Neural cell (in vitro differentiated cells): ENCODE measurements at regions not wholly inside any gene's neighbourhood (a gene's known extent, or its start where the extent isn't known, plus 50 kb on each side); places are given as distances from the start of the nearest gene placed in this dataset.

Source experiments
- H2AFZ ChIP-seq: fragments of 200-600, 300-800 bp; sonication (generic), shearing (Covaris generic); 2 replicates; pipeline ENCODE4 v1.6.0; 2014; ENCODE audit warnings: low read depth, mild to moderate bottlenecking, antibody characterized with exemption, low read length, moderate library complexity
- H3F3A ChIP-seq: fragments of 200-600 bp; shearing (Covaris generic); 2 replicates; pipeline ENCODE4 v1.6.1; 2016; ENCODE audit warnings: mild to moderate bottlenecking, moderate library complexity, mixed read lengths, antibody characterized with exemption, low read length; ENCODE audit not compliant: insufficient read depth, poor library complexity, severe bottlenecking
- H3K27ac ChIP-seq: fragments of 200-600, 300-800 bp; sonication (generic), shearing (Covaris generic); 2 replicates; pipeline ENCODE4 v1.5.1; 2014; ENCODE audit warnings: mild to moderate bottlenecking, low read length, moderate library complexity
- H3K27me3 ChIP-seq: fragments of 300-800, 200-600 bp; sonication (generic), shearing (Covaris generic); 2 replicates; pipeline ENCODE4 v1.6.0; 2014; ENCODE audit warnings: mild to moderate bottlenecking, low read depth, low read length, moderate library complexity; ENCODE audit not compliant: insufficient read depth
- H3K36me3 ChIP-seq: fragments of 300-800, 200-600 bp; sonication (generic), shearing (Covaris generic); 2 replicates; pipeline ENCODE4 v1.5.1; 2014; ENCODE audit warnings: mild to moderate bottlenecking, antibody characterized with exemption, low read length, moderate library complexity; ENCODE audit not compliant: insufficient read depth
- H3K4me2 ChIP-seq: fragments of 300-800, 200-600 bp; sonication (generic), shearing (Covaris generic); 2 replicates; pipeline ENCODE4 v1.6.0; 2014; ENCODE audit warnings: mild to moderate bottlenecking, low read length
- H3K4me3 ChIP-seq: fragments of 300-800, 200-600 bp; sonication (generic), shearing (Covaris generic); 2 replicates; pipeline ENCODE4 v1.5.1; 2014; ENCODE audit warnings: mild to moderate bottlenecking, low read length, moderate library complexity
- H3K79me2 ChIP-seq: fragments of 200-600 bp; shearing (Covaris generic); replicated peaks from 2 replicates; pipeline ENCODE4 v1.6.0; 2014; ENCODE audit warnings: mild to moderate bottlenecking, low read length, moderate library complexity; ENCODE audit not compliant: insufficient read depth
- H3K9ac ChIP-seq: fragments of 300-800, 200-600 bp; sonication (generic), shearing (Covaris generic); 2 replicates; pipeline ENCODE4 v1.6.1; 2016; ENCODE audit warnings: mild to moderate bottlenecking, low read length, mixed read lengths
- H3K9me2 ChIP-seq: fragments of 200-600 bp; shearing (Covaris generic); 2 replicates; pipeline ENCODE4 v1.6.1; 2016; ENCODE audit warnings: mild to moderate bottlenecking, low read length, mixed read lengths; ENCODE audit not compliant: insufficient read depth
- H3K9me3 ChIP-seq: fragments of 200-600, 300-800 bp; sonication (generic), shearing (Covaris generic); 2 replicates; pipeline ENCODE4 v1.6.1; 2016; ENCODE audit warnings: mild to moderate bottlenecking, mixed run types, low read length, moderate library complexity, mixed read lengths
- H4K20me1 ChIP-seq: fragments of 200-600 bp; shearing (Covaris generic); 2 replicates; pipeline ENCODE4 v1.6.1; 2016; ENCODE audit warnings: mild to moderate bottlenecking, mixed run types; ENCODE audit not compliant: insufficient read depth
- CTCF ChIP-seq: fragments of 450-650 bp; IDR thresholded peaks from 2 replicates; pipeline ENCODE4 v1.5.1; 2014; ENCODE audit warnings: antibody characterized with exemption, mild to moderate bottlenecking, moderate library complexity; ENCODE audit not compliant: poor library complexity, severe bottlenecking
- EP300 ChIP-seq: fragments of 450-650 bp; conservative IDR thresholded peaks from 2 replicates; pipeline ENCODE4 v1.6.1; 2014; ENCODE audit warnings: antibody characterized with exemption, mild to moderate bottlenecking, moderate library complexity; ENCODE audit not compliant: poor library complexity, severe bottlenecking
- EZH2 ChIP-seq: fragments of 200-600, 300-800 bp; shearing (Covaris generic), sonication (generic); IDR thresholded peaks from 2 replicates; pipeline ENCODE4 v1.6.1; 2014; ENCODE audit warnings: antibody characterized with exemption, low read length, borderline replicate concordance, mild to moderate bottlenecking; ENCODE audit not compliant: insufficient read depth, poor library complexity, severe bottlenecking
- MXI1 ChIP-seq: fragments of 450-650 bp; conservative IDR thresholded peaks from 2 replicates; pipeline ENCODE4 v1.6.1; 2014; ENCODE audit warnings: antibody characterized with exemption, mild to moderate bottlenecking; ENCODE audit not compliant: poor library complexity, severe bottlenecking
- RAD21 ChIP-seq: fragments of 450-650 bp; conservative IDR thresholded peaks from 2 replicates; pipeline ENCODE4 v1.6.1; 2014; ENCODE audit warnings: antibody characterized with exemption, mild to moderate bottlenecking, moderate library complexity
- REST ChIP-seq: IDR thresholded peaks from 2 replicates; pipeline ENCODE4 v1.6.1; 2012; ENCODE audit warnings: borderline replicate concordance
- SMC3 ChIP-seq: fragments of 450-650 bp; conservative IDR thresholded peaks from 2 replicates; pipeline ENCODE4 v1.6.1; 2014; ENCODE audit warnings: antibody characterized with exemption, mild to moderate bottlenecking, moderate library complexity; ENCODE audit not compliant: poor library complexity
- TAF1 ChIP-seq: IDR thresholded peaks from 2 replicates; pipeline ENCODE4 v1.6.1; 2012; ENCODE audit warnings: low read depth

GRCh38 chr9:2345013-2345412, 276.6 kb upstream of the VLDLR start:
- no peaks in the 10 kb centered on the region for H3K27me3 ChIP-seq
- H3K79me2 ChIP-seq: no peaks in the 10 kb centered on the region
- no peaks in the 10 kb centered on the region for H3K9me2 ChIP-seq
- no peaks in the 10 kb centered on the region for H4K20me1 ChIP-seq
- no peak overlapping the region for H3K27ac ChIP-seq
- no peak overlapping the region for H3K4me3 ChIP-seq
- no peak overlapping the region for H3K9ac ChIP-seq
- no peak for TF ChIP-seq REST
- TF ChIP-seq TAF1: no peak
- no peak overlapping the region for H3K4me2 ChIP-seq
- H3F3A ChIP-seq: no peaks in the 10 kb centered on the region
- H3K9me3 ChIP-seq: no peaks in the 10 kb centered on the region
- no peak overlapping the region for H2AFZ ChIP-seq
- no peaks in the 10 kb centered on the region for H3K36me3 ChIP-seq

- Histone ChIP-seq H3K27ac (no peak overlapping the region), H3K4me2 (no peak overlapping the region), H2AFZ (no peak overlapping the region), H3F3A (no peaks in the 10 kb centered on the region), H3K9me2 (no peaks in the 10 kb centered on the region), H3K36me3 (no peaks in the 10 kb centered on the region), H3K27me3 (no peaks in the 10 kb centered on the region), H4K20me1 (no peaks in the 10 kb centered on the region), H3K4me3 (no peak overlapping the region), H3K9me3 (no peaks in the 10 kb centered on the region), H3K9ac (no peak overlapping the region), H3K79me2 (no peaks in the 10 kb centered on the region)
- TF ChIP-seq SMC3: no peak
These were observed 275.2 kb upstream of the VLDLR start for GRCh38 chr9:2346277-2346913.

GRCh38 chr9:2351324-2351723, 270.3 kb upstream of the VLDLR start:
- H3K27me3 ChIP-seq: no peaks in the 10 kb centered on the region
- H3F3A ChIP-seq: no peaks in the 10 kb centered on the region
- H3K9ac ChIP-seq: no peak overlapping the region
- no peaks in the 10 kb centered on the region for H3K9me3 ChIP-seq
- H3K36me3 ChIP-seq: no peaks in the 10 kb centered on the region
- no peak overlapping the region for H3K4me3 ChIP-seq
- no peaks in the 10 kb centered on the region for H3K79me2 ChIP-seq
- no peak overlapping the region for H3K4me2 ChIP-seq
- TF ChIP-seq MXI1: no peak
- TF ChIP-seq EP300: no peak
- no peak for TF ChIP-seq EZH2
- no peak for TF ChIP-seq REST
- no peak for TF ChIP-seq CTCF
- TF ChIP-seq TAF1: no peak
- TF ChIP-seq RAD21: no peak
- no peak overlapping the region for H3K27ac ChIP-seq
- no peaks in the 10 kb centered on the region for H3K9me2 ChIP-seq
- no peaks in the 10 kb centered on the region for H4K20me1 ChIP-seq
- H2AFZ ChIP-seq: no peak overlapping the region
